CD14-positive monocyte (primary cell): ENCODE measurements at regions not wholly inside any gene's neighbourhood (a gene's known extent, or its start where the extent isn't known, plus 50 kb on each side); places are given as distances from the start of the nearest gene placed in this dataset.

ENCODE experiments used
- DNase-seq, 3 donors: peaks; one replicate each; pipeline ENCODE4 v3.0.0-alpha.2; 2011 to 2022
- H2AFZ ChIP-seq: 2 replicates; pipeline ENCODE4 v1.6.0; 2012; ENCODE audit warnings: mild to moderate bottlenecking, low read depth, low read length, inconsistent platforms; ENCODE audit not compliant: insufficient read depth, poor library complexity, severe bottlenecking
- H3K27ac ChIP-seq, 2 donors: 1 replicate in 1 of 2; 2 replicates in 1 of 2; pipeline ENCODE4 v1.5.1; 2012 to 2013; ENCODE audit warnings: low read length in 2 of 2, control low read depth in 1 of 2, inconsistent platforms in 1 of 2, low read depth in 1 of 2, mild to moderate bottlenecking in 1 of 2
- H3K27me3 ChIP-seq, 2 donors: one replicate each; pipeline versions ENCODE4 v1.6.0 to v1.6.1; 2011 to 2013; ENCODE audit warnings: low read length in 2 of 2; ENCODE audit not compliant: control insufficient read depth in 2 of 2, insufficient read depth in 2 of 2
- H3K36me3 ChIP-seq, 2 donors: replicated peaks in 1 of 2; 1 replicate in 1 of 2; 2 replicates in 1 of 2; pipeline versions ENCODE4 v1.5.1 to v1.6.1; 2012 to 2013; ENCODE audit warnings: low read length in 2 of 2, control low read depth in 1 of 2, inconsistent platforms in 1 of 2, mild to moderate bottlenecking in 1 of 2; ENCODE audit not compliant: insufficient read depth in 2 of 2, control insufficient read depth in 1 of 2
- H3K4me1 ChIP-seq, 2 donors: 1 replicate in 1 of 2; 2 replicates in 1 of 2; pipeline versions ENCODE4 v1.5.1 to v1.6.1; 2012 to 2013; ENCODE audit warnings: low read length in 2 of 2, control low read depth in 1 of 2, inconsistent platforms in 1 of 2, mild to moderate bottlenecking in 1 of 2, moderate library complexity in 1 of 2; ENCODE audit not compliant: insufficient read depth in 2 of 2, control insufficient read depth in 1 of 2
- H3K4me2 ChIP-seq: replicated peaks from 2 replicates; pipeline ENCODE3; 2012; ENCODE audit warnings: low read length, moderate library complexity, mild to moderate bottlenecking; ENCODE audit not compliant: poor library complexity, severe bottlenecking; ENCODE audit errors: extremely low read depth
- H3K4me3 ChIP-seq, 3 experiments: fragments of 200-600 bp in 1 of 3; sonication (generic) in 1 of 3; replicated peaks in 1 of 3; 1 replicate in 2 of 3; 2 replicates in 1 of 3; pipeline ENCODE4 v1.5.1; 2011 to 2013; ENCODE audit warnings: low read length in 3 of 3, mild to moderate bottlenecking in 3 of 3, control low read depth in 2 of 3, low read depth in 2 of 3, inconsistent platforms in 1 of 3, moderate library complexity in 1 of 3
- H3K79me2 ChIP-seq: 2 replicates; pipeline ENCODE4 v1.6.0; 2012; ENCODE audit warnings: mild to moderate bottlenecking, control low read depth, inconsistent platforms, low read length, moderate library complexity; ENCODE audit not compliant: insufficient read depth
- H3K9ac ChIP-seq: 2 replicates; pipeline ENCODE4 v1.6.0; 2017; ENCODE audit warnings: low read length, mild to moderate bottlenecking; ENCODE audit not compliant: insufficient read depth, poor library complexity, severe bottlenecking
- H3K9me3 ChIP-seq, 2 donors: replicated peaks in 1 of 2; 1 replicate in 1 of 2; 2 replicates in 1 of 2; pipeline versions ENCODE4 v1.5.1 to v1.6.1; 2012 to 2013; ENCODE audit warnings: low read length in 2 of 2, control low read depth in 1 of 2; ENCODE audit not compliant: control insufficient read depth in 1 of 2, insufficient read depth in 1 of 2
- H4K20me1 ChIP-seq: 2 replicates; pipeline ENCODE4 v1.6.0; 2012; ENCODE audit warnings: mild to moderate bottlenecking, low read length, control low read depth, moderate library complexity; ENCODE audit not compliant: insufficient read depth
- H3K27ac Mint-ChIP-seq, 7 donors: one replicate each; pipeline ENCODE4 v1.8.0; 2020; ENCODE audit warnings: mild to moderate bottlenecking in 7 of 7, mixed read lengths in 7 of 7, moderate library complexity in 6 of 7, inconsistent platforms in 2 of 7
- H3K27me3 Mint-ChIP-seq, 3 donors: one replicate each; pipeline ENCODE4 v1.8.0; 2021 to 2022; ENCODE audit warnings: low read depth in 3 of 3, mild to moderate bottlenecking in 3 of 3, mixed read lengths in 3 of 3, moderate library complexity in 3 of 3, inconsistent platforms in 1 of 3
- H3K36me3 Mint-ChIP-seq, 2 donors: one replicate each; pipeline ENCODE4 v1.8.0; 2020; ENCODE audit warnings: mixed read lengths in 2 of 2, inconsistent platforms in 1 of 2, mild to moderate bottlenecking in 1 of 2
- H3K4me1 Mint-ChIP-seq: one replicate; pipeline ENCODE4 v1.8.0; 2020; ENCODE audit warnings: mild to moderate bottlenecking, mixed read lengths
- H3K4me3 Mint-ChIP-seq, 2 donors: one replicate each; pipeline ENCODE4 v1.8.0; 2020; ENCODE audit warnings: mild to moderate bottlenecking in 2 of 2, mixed read lengths in 2 of 2, moderate library complexity in 1 of 2
- H3K9me3 Mint-ChIP-seq, 7 donors: one replicate each; pipeline ENCODE4 v1.8.0; 2020 to 2022; ENCODE audit warnings: mixed read lengths in 7 of 7, mild to moderate bottlenecking in 6 of 7, moderate library complexity in 6 of 7, inconsistent platforms in 2 of 7
- CTCF ChIP-seq: fragments of 200-600 bp; IDR thresholded peaks from one replicate; pipeline ENCODE4 v1.8.0; 2022; ENCODE audit warnings: antibody characterized with exemption, mild to moderate bottlenecking
- WGBS: methylation state at CpG from one replicate; pipeline ENCODE4 v1.1.5; 2013; ENCODE audit warnings: missing lambda C conversion rate; ENCODE audit not compliant: insufficient coverage; 5-methylcytosine and 5-hydroxymethylcytosine counted together
- intact Hi-C, 2 donors: fragments of 100-400 bp; cut with micrococcal nuclease; formaldehyde crosslinking; loops; one replicate each; pipeline versions ENCODE4 v1.15.0 to v1.15.1; 2023

GRCh38 chr11:110982214-110982613, 263.3 kb upstream of the POU2AF2 start:
- no peak overlapping the region for H3K4me3 Mint-ChIP-seq
- H3K27ac ChIP-seq: no peak overlapping the region
- no peak for TF ChIP-seq CTCF
- no peak overlapping the region for H2AFZ ChIP-seq
- 100% methylated on average over 2 of the region's 2 CpGs for WGBS
- peaks cover 20 to 40% of the 10 kb centered on the region in 2 donors for H3K4me1 ChIP-seq
- H3K9me3 Mint-ChIP-seq: no peaks in the 10 kb centered on the region
- H3K9me3 ChIP-seq: no peaks in the 10 kb centered on the region
- no peak overlapping the region for H3K4me2 ChIP-seq
- no peak for DNase-seq
- H3K9ac ChIP-seq: no peak overlapping the region
- intact Hi-C loops: no loop called here
- H3K4me3 ChIP-seq: no peak overlapping the region
- H3K27me3 ChIP-seq: no peaks in the 10 kb centered on the region
- H3K36me3 Mint-ChIP-seq: no peaks in the 10 kb centered on the region
- peaks cover 1 to 6% (median 3%) of the 10 kb centered on the region in 3 donors for H3K27me3 Mint-ChIP-seq
- H3K36me3 ChIP-seq: no peaks in the 10 kb centered on the region
- H3K27ac Mint-ChIP-seq: no peak overlapping the region
- no peaks in the 10 kb centered on the region for H4K20me1 ChIP-seq
- peaks cover 19% of the 10 kb centered on the region for H3K4me1 Mint-ChIP-seq
- no peaks in the 10 kb centered on the region for H3K79me2 ChIP-seq

DNA sequence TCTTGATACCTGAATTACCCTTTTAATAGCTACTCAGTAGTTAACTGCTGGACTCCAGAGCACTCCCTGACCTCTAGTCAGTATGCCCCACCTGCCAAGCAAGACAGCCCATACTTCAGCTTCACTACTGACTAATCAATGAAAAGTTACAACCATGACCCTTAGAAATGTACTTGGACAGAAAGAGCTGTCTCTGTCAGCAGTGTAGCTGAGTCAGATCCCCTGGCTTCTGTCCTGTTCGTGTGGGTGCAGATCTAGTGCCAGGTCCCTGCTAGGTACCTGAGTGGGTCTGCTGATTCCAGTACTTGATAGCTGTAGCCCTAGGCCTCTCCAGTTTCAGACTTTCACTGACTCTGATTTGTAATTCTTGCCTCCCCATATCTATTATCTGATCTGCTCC, 265.8 kb upstream of the POU2AF2 start:
- intact Hi-C loops: loop anchor here in 1 of 2 donors (10.0 kb wide), 1 partner anchor 185 kb away; no protein-coding TSS in a partner anchor
- Histone ChIP-seq H3K27ac (no peak overlapping the region), H3K4me3 (no peak overlapping the region), H3K4me2 (no peak overlapping the region), H2AFZ (no peak overlapping the region), H3K9ac (no peak overlapping the region), H4K20me1 (no peaks in the 10 kb centered on the region), H3K4me1 (peaks cover 22 to 47% of the 10 kb centered on the region in 2 donors), H3K27me3 (no peaks in the 10 kb centered on the region), H3K36me3 (no peaks in the 10 kb centered on the region), H3K79me2 (no peaks in the 10 kb centered on the region), H3K9me3 (no peaks in the 10 kb centered on the region)
- no peaks in the 10 kb centered on the region for H3K36me3 Mint-ChIP-seq
- H3K4me3 Mint-ChIP-seq: no peak overlapping the region
- no peak for TF ChIP-seq CTCF
- H3K4me1 Mint-ChIP-seq: peaks cover 25% of the 10 kb centered on the region
- H3K9me3 Mint-ChIP-seq: peaks cover 0 to 2% (median 0%) of the 10 kb centered on the region in 7 donors
- 78% methylated on average over 1 of the region's 1 CpG for WGBS
- no peak for DNase-seq
- peak overlapping the region in 2 of 7 donors; percentile 51 to 61 for H3K27ac Mint-ChIP-seq
- H3K27me3 Mint-ChIP-seq: peaks cover 0 to 1% (median 0%) of the 10 kb centered on the region in 3 donors
